IPS-11a (cell line): ENCODE measurements at regions not wholly inside any gene's neighbourhood (a gene's known extent, or its start where the extent isn't known, plus 50 kb on each side); places are given as distances from the start of the nearest gene placed in this dataset.

Experiments
- H3K4me3 ChIP-seq: one replicate; pipeline ENCODE4 v1.5.1; 2013; ENCODE audit warnings: low read depth, low read length, control low read depth

GRCh38 chr3:174767853-174768382, 91.2 kb upstream of the NAALADL2 start:
- no peak overlapping the region for H3K4me3 ChIP-seq

DNA sequence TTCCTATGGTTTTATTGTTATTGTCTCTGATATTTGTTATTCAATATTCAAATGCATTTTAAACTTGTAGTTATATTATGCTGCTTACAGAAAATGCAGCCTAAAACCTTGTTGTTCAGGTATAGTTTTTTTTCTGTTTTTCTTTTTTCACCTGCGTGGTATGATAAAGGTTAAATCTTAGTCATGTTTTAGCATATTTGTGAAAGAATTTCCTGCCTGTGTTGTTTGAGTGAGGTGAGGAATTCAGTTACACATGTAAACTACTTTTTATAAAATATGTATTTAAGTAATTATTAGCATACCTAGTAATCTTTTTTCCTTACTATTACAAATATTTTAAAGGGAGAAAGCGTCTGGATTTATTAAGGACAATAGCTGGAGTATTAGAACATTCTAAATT, 90.0 kb upstream of the NAALADL2 start:
- no peak overlapping the region for H3K4me3 ChIP-seq

- H3K4me3 ChIP-seq, result no peak overlapping the region
Measured at GRCh38 chr3:174775603-174776002, 83.5 kb upstream of the NAALADL2 start.

- no peak overlapping the region for H3K4me3 ChIP-seq
Measured at GRCh38 chr3:174776123-174776522, 83.0 kb upstream of the NAALADL2 start.

- H3K4me3 ChIP-seq, result no peak overlapping the region
Measured at GRCh38 chr3:174776636-174777035, 82.5 kb upstream of the NAALADL2 start.

- H3K4me3 ChIP-seq, result no peak overlapping the region
Measured at GRCh38 chr3:174777813-174778212, 81.3 kb upstream of the NAALADL2 start.

- no peak overlapping the region for H3K4me3 ChIP-seq
Measured at GRCh38 chr3:174783502-174783901, 75.6 kb upstream of the NAALADL2 start.

DNA sequence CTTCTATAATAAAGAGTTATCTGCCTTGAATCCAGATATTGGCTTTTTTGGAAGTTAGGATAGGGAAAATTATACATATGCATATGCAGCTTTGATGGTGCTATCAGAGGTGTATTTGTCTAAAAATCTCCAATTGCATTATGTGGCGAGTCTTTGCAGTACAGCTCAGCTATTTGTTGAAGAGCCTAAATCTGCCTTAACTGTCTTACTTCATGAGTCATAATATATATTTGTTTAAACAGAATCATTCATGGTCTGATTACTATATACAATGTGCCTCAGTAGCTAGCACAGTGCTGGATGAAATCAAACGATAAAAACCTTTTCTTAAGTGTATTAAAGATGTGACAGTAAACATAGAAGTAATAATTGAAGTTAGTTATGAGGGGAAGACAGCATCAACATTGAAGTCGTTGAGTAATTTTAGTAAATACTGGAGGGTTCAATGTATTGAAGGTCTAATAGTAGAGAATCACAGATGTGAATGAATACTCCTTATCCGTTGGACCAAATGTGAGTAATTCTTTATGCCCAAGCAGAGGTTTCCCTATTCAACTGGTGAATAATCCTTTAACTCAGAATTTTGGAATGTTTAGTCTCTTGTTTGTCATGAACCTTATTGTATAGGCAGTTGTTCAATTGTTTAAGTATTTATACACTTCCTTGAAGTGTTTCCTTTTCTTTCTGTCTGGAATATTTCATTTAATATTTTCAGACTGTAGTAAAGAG, 74.8 kb upstream of the NAALADL2 start:
- no peak overlapping the region for H3K4me3 ChIP-seq

- H3K4me3 ChIP-seq, result no peak overlapping the region
Measured at GRCh38 chr3:174786825-174787224, 72.3 kb upstream of the NAALADL2 start.

GRCh38 chr3:174791161-174791560, 68.0 kb upstream of the NAALADL2 start:
- no peak overlapping the region for H3K4me3 ChIP-seq

DNA sequence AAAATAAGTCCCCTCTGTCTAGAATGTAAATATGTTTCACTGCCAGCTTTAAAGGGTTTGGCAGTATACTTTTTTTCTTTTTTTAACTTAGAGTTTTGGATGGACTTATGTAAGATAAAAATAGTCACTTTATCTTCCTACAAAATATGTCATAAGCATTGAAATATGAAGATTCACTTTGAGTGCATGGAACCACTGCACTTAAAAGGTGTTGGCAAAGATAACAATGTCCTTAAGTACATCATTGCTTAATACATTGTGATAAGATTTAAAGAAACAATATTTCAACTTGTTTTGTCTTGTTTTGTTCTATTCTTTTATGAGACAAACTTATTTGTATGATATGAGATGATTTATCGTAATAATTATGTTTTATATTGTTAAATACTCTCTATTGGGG, 66.3 kb upstream of the NAALADL2 start:
- H3K4me3 ChIP-seq, result no peak overlapping the region
